SK-N-MC (cell line): ENCODE measurements at regions not wholly inside any gene's neighbourhood (a gene's known extent, or its start where the extent isn't known, plus 50 kb on each side); places are given as distances from the start of the nearest gene placed in this dataset.

Experiments
- FOXP2 ChIP-seq: optimal IDR thresholded peaks from 2 replicates; pipeline ENCODE3; 2011; ENCODE audit warnings: mild to moderate bottlenecking, moderate library complexity; ENCODE audit not compliant: insufficient read depth; ENCODE audit errors: extremely low read length, control extremely low read depth
- POLR2AphosphoS5 ChIP-seq: IDR thresholded peaks from 2 replicates; pipeline ENCODE4 v1.6.1; 2012; ENCODE audit warnings: mild to moderate bottlenecking, low read depth, low read length, borderline replicate concordance

DNA sequence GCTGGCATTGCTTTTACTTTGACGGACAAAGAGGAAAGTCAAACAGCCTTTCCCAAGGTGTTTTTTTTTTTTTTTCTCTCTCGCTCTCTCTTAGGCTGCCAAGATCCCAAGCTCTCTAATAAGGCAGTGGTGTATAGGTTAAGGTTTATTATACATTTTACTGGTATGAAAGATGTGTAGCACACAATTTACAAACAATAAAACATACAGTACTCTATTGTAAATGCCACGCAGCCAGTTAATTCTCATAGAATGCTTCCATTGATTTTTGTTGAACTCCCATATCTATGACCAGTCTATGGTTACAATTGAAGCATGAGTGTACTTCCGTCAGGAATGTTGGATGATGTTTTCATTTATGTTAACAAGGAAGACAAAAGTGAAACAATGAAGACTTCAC is 106.4 kb upstream of the GSC start:
- TF ChIP-seq POLR2AphosphoS5, result no peak
- no peak for TF ChIP-seq FOXP2
